Lower leg skin (tissue), 4 donors: ENCODE measurements at regions not wholly inside any gene's neighbourhood (a gene's known extent, or its start where the extent isn't known, plus 50 kb on each side); places are given as distances from the start of the nearest gene placed in this dataset.

Source experiments
- DNase-seq, 2 donors: peaks; one replicate each; pipeline ENCODE4 v3.0.0-alpha.2; 2019; ENCODE audit warnings: low spot score in 2 of 2
- H3K4me3 ChIP-seq: fragments of 200-600 bp; sonication (generic); 2 replicates; pipeline ENCODE4 v1.5.1; 2017; ENCODE audit warnings: mild to moderate bottlenecking, low read depth; ENCODE audit not compliant: poor library complexity, severe bottlenecking
- CTCF ChIP-seq, 3 donors: fragments of 450-650 bp; IDR thresholded peaks; one replicate each; pipeline ENCODE4 v1.5.1; 2016; ENCODE audit warnings: antibody characterized with exemption in 3 of 3, mild to moderate bottlenecking in 3 of 3, moderate library complexity in 2 of 3
- POLR2A ChIP-seq, 2 donors: fragments of 450-650 bp; IDR thresholded peaks; one replicate each; pipeline ENCODE4 v1.6.1; 2016 to 2017; ENCODE audit warnings: antibody characterized with exemption in 2 of 2, mild to moderate bottlenecking in 1 of 2, moderate library complexity in 1 of 2
- WGBS, 2 donors: methylation state at CpG; one replicate each; pipeline ENCODE4 v1.1.5; 2018; 5-methylcytosine and 5-hydroxymethylcytosine counted together
- intact Hi-C: fragments of 100-400 bp; cut with DNase I; formaldehyde crosslinking; loops from one replicate; pipeline ENCODE4 v1.15.0; 2023; ENCODE audit warnings: low total_unique reads

- WGBS, 2 donors, result 53% methylated on average over 3 of the region's 3 CpGs
- DNase-seq, result no peak
- intact Hi-C loops, result no loop called here
- H3K4me3 ChIP-seq, result no peak overlapping the region
- TF ChIP-seq CTCF (IDR thresholded peaks at IDR 0.05) (no peak), POLR2A (IDR thresholded peaks at IDR 0.05) (no peak)
Observed at GRCh38 chrX:8278557-8278956, 107.5 kb upstream of the VCX2 start.

GRCh38 chrX:8279323-8279722 is 108.3 kb upstream of the VCX2 start:
- no peak for TF ChIP-seq CTCF (IDR thresholded peaks at IDR 0.05)
- no peak for TF ChIP-seq POLR2A (IDR thresholded peaks at IDR 0.05)
- WGBS, 2 donors, result 45% methylated on average over 2 of the region's 2 CpGs
- H3K4me3 ChIP-seq, result no peak overlapping the region
- intact Hi-C loops, result no loop called here
- no peak for DNase-seq

- 56 to 57% methylated on average over 2 of the region's 2 CpGs for WGBS, 2 donors
- intact Hi-C loops, result no loop called here
- no peak for DNase-seq
- TF ChIP-seq POLR2A (IDR thresholded peaks at IDR 0.05), result no peak
- TF ChIP-seq CTCF (IDR thresholded peaks at IDR 0.05), result no peak
- no peak overlapping the region for H3K4me3 ChIP-seq
Observed at GRCh38 chrX:8284131-8284530, 113.1 kb upstream of the VCX2 start.

- intact Hi-C loops, result no loop called here
- no peak for DNase-seq
- TF ChIP-seq POLR2A (IDR thresholded peaks at IDR 0.05) (no peak), CTCF (IDR thresholded peaks at IDR 0.05) (no peak)
- no peak overlapping the region for H3K4me3 ChIP-seq
Observed at GRCh38 chrX:8288590-8288989, 117.5 kb upstream of the VCX2 start.

GRCh38 chrX:8289523-8289922 is 118.5 kb upstream of the VCX2 start:
- intact Hi-C loops, result no loop called here
- DNase-seq, result no peak
- TF ChIP-seq POLR2A (IDR thresholded peaks at IDR 0.05) (no peak), CTCF (IDR thresholded peaks at IDR 0.05) (no peak)
- WGBS, 2 donors, result 100% methylated on average over 1 of the region's 1 CpG
- H3K4me3 ChIP-seq, result no peak overlapping the region

- H3K4me3 ChIP-seq, result no peak overlapping the region
- intact Hi-C loops, result no loop called here
Observed at GRCh38 chrX:8297766-8298165, 126.7 kb upstream of the VCX2 start.

More at GRCh38 chrX:8297766-8298165, 126.7 kb upstream of the VCX2 start:
- no peak for TF ChIP-seq CTCF (IDR thresholded peaks at IDR 0.05)
- no peak for DNase-seq
- WGBS, 2 donors, result 82 to 85% methylated on average over 3 of the region's 3 CpGs
